A549 (cell line): ENCODE measurements at regions not wholly inside any gene's neighbourhood (a gene's known extent, or its start where the extent isn't known, plus 50 kb on each side); places are given as distances from the start of the nearest gene placed in this dataset.

ENCODE experiments used
- ATAC-seq, 2 experiments: fragments of 200-7000 bp in 1 of 2; fragments of >200 bp in 1 of 2; cut with Nextera tagmentation in 1 of 2; cut with Tn5 transposase in 1 of 2; 3 replicates each; pipeline versions ENCODE4 v1.8.0 to v1.9.1; 2018 to 2020; ENCODE audit warnings: mild to moderate bottlenecking in 1 of 2, moderate library complexity in 1 of 2
- CTCF ChIA-PET: fragments of 300-600 bp; sonication (Branson Sonifier 250); formaldehyde crosslinking; extraction: SDS; loops from one replicate; lab custom pipeline; 2021; ENCODE audit warnings: antibody characterized with exemption, inconsistent platforms; lab: Yijun Ruan, JAX
- POLR2A ChIA-PET: fragments of 350-600 bp; formaldehyde crosslinking; extraction: SDS; loops from one replicate; lab custom pipeline; 2021; ENCODE audit warnings: antibody characterized with exemption, inconsistent platforms; lab: Yijun Ruan, JAX
- DNase-seq, 2 experiments: peaks; one replicate each; pipeline versions ENCODE4 v3.0.0 to v3.0.0-alpha.2; 2011 to 2016; ENCODE audit warnings: low read depth in 1 of 2, low spot score in 1 of 2
- FAIRE-seq: peaks from 2 replicates; lab custom pipeline; 2011; peaks lifted over from hg19 to GRCh38; lab: Jason Lieb, UNC
- H3K27ac ChIP-seq, 2 experiments: fragments of >200 bp; sonication (Bioruptor Twin); formaldehyde crosslinking; 3 replicates each; pipeline ENCODE4 v1.5.1; 2016 to 2017
- H3K4me1 ChIP-seq: fragments of >200 bp; sonication (Bioruptor Twin); formaldehyde crosslinking; 3 replicates; pipeline ENCODE4 v1.6.1; 2016
- H3K4me2 ChIP-seq: fragments of >200 bp; sonication (Bioruptor Twin); formaldehyde crosslinking; 3 replicates; pipeline ENCODE4 v1.6.1; 2016
- H3K4me3 ChIP-seq: fragments of >200 bp; sonication (Bioruptor Twin); formaldehyde crosslinking; 3 replicates; pipeline ENCODE4 v1.5.1; 2016
- H3K9me3 ChIP-seq: fragments of >200 bp; sonication (Bioruptor Twin); formaldehyde crosslinking; 3 replicates; pipeline ENCODE4 v1.6.1; 2016
- BHLHE40 ChIP-seq: IDR thresholded peaks from 2 replicates; pipeline ENCODE4 v1.6.1; 2012; ENCODE audit warnings: low read depth, low read length, inconsistent platforms
- CBX2 ChIP-seq: fragments of 200-600 bp; sonication (generic); IDR thresholded peaks from 2 replicates; pipeline ENCODE4 v1.6.1; 2016; ENCODE audit warnings: low read depth, mild to moderate bottlenecking, borderline replicate concordance
- CBX8 ChIP-seq: fragments of 200-600 bp; sonication (generic); IDR thresholded peaks from 2 replicates; pipeline ENCODE4 v1.6.1; 2016
- CHD2 ChIP-seq: fragments of 150-350 bp; IDR thresholded peaks from 2 replicates; pipeline ENCODE4 v1.6.1; 2014; ENCODE audit warnings: low read length; ENCODE audit not compliant: partially characterized antibody
- CTCF ChIP-seq: fragments of >200 bp; sonication (Bioruptor Twin); formaldehyde crosslinking; IDR thresholded peaks from 3 replicates; pipeline ENCODE4 v1.5.1; 2016
- EHF ChIP-seq: fragments of 250-450 bp; sonication (Bioruptor Pico); IDR thresholded peaks from 2 replicates; pipeline ENCODE4 v1.5.0; 2020; ENCODE audit warnings: mild to moderate bottlenecking
- EP300 ChIP-seq, 2 experiments: fragments of >200 bp; sonication (Bioruptor Twin); formaldehyde crosslinking; IDR thresholded peaks; 2 replicates in 1 of 2; 3 replicates in 1 of 2; pipeline ENCODE4 v1.6.1; 2016 to 2017
- GATA3 ChIP-seq: IDR thresholded peaks from 2 replicates; pipeline ENCODE4 v1.6.1; 2012; ENCODE audit warnings: borderline replicate concordance
- HDAC2 ChIP-seq: fragments of 200-600 bp; sonication (generic); IDR thresholded peaks from 2 replicates; pipeline ENCODE4 v1.6.1; 2016
- HEYL ChIP-seq: fragments of 250-450 bp; sonication (Bioruptor Pico); IDR thresholded peaks from 2 replicates; pipeline ENCODE4 v1.8.0; 2021; ENCODE audit warnings: mild to moderate bottlenecking, moderate library complexity
- HOXB13 ChIP-seq: fragments of 250-450 bp; sonication (Bioruptor Pico); IDR thresholded peaks from 2 replicates; pipeline ENCODE4 v1.5.0; 2020; ENCODE audit warnings: low read depth, mild to moderate bottlenecking, moderate library complexity
- JUN ChIP-seq, 2 experiments: fragments of >200 bp; sonication (Bioruptor Twin); formaldehyde crosslinking; IDR thresholded peaks; 2 replicates in 1 of 2; 3 replicates in 1 of 2; pipeline ENCODE4 v1.6.1; 2016 to 2017
- KDM1A ChIP-seq: fragments of 200-600 bp; sonication (generic); IDR thresholded peaks from 2 replicates; pipeline ENCODE4 v1.6.1; 2016; ENCODE audit warnings: low read depth, mild to moderate bottlenecking
- MAFK ChIP-seq: fragments of 450-650 bp; IDR thresholded peaks from 2 replicates; pipeline ENCODE4 v1.6.1; 2014; ENCODE audit not compliant: partially characterized antibody
- MAX ChIP-seq: IDR thresholded peaks from 2 replicates; pipeline ENCODE4 v1.6.1; 2012
- MYC ChIP-seq: IDR thresholded peaks from 2 replicates; pipeline ENCODE4 v1.6.1; 2012; ENCODE audit warnings: mild to moderate bottlenecking, inconsistent platforms, low read length, improper control_type of control experiment, borderline replicate concordance
- POLR2AphosphoS2 ChIP-seq: conservative IDR thresholded peaks from 2 replicates; pipeline ENCODE4 v1.6.1; 2012; ENCODE audit warnings: low read length, improper control_type of control experiment, inconsistent platforms
- RARB ChIP-seq: fragments of 250-450 bp; sonication (Bioruptor Pico); IDR thresholded peaks from 2 replicates; pipeline ENCODE4 v1.8.0; 2021; ENCODE audit warnings: mild to moderate bottlenecking, moderate library complexity
- RFX5 ChIP-seq: fragments of 450-650 bp; IDR thresholded peaks from 2 replicates; pipeline ENCODE4 v1.7.1; 2014; ENCODE audit warnings: antibody characterized with exemption, mild to moderate bottlenecking, moderate library complexity
- SMC3 ChIP-seq: fragments of >200 bp; sonication (Bioruptor Twin); formaldehyde crosslinking; IDR thresholded peaks from 3 replicates; pipeline ENCODE4 v1.6.1; 2018; ENCODE audit warnings: inconsistent platforms
- SREBF2 ChIP-seq: fragments of 450-650 bp; IDR thresholded peaks from 2 replicates; pipeline ENCODE4 v1.6.1; 2014; ENCODE audit warnings: mild to moderate bottlenecking, moderate library complexity
- TP53 ChIP-seq: fragments of 250-450 bp; sonication (Bioruptor Pico); IDR thresholded peaks from 2 replicates; pipeline ENCODE4 v1.5.0; 2021; ENCODE audit warnings: mild to moderate bottlenecking, moderate library complexity
- ZSCAN20 ChIP-seq: fragments of 250-450 bp; sonication (Bioruptor Pico); IDR thresholded peaks from 2 replicates; pipeline ENCODE4 v1.8.0; 2022; ENCODE audit warnings: mild to moderate bottlenecking, moderate library complexity
- WGBS: methylation state at CpG from one replicate; pipeline ENCODE4 v1.1.6; 2017; ENCODE audit errors: missing lambda C conversion rate; 5-methylcytosine and 5-hydroxymethylcytosine counted together
- TF ChIP-seq, protein P1 (sequence below): fragments of >200 bp; sonication (Bioruptor Twin); formaldehyde crosslinking; IDR thresholded peaks from 3 replicates; pipeline ENCODE4 v1.6.1; 2016
- TF ChIP-seq, protein P2 (sequence below): fragments of 450-650 bp; IDR thresholded peaks from 2 replicates; pipeline ENCODE4 v1.6.1; 2014; ENCODE audit warnings: antibody characterized with exemption
- TF ChIP-seq, protein P3 (sequence below): fragments of 200-600 bp; sonication (generic); IDR thresholded peaks from 2 replicates; pipeline ENCODE4 v1.6.1; 2016; ENCODE audit warnings: antibody characterized with exemption, mild to moderate bottlenecking, moderate library complexity

DNA sequence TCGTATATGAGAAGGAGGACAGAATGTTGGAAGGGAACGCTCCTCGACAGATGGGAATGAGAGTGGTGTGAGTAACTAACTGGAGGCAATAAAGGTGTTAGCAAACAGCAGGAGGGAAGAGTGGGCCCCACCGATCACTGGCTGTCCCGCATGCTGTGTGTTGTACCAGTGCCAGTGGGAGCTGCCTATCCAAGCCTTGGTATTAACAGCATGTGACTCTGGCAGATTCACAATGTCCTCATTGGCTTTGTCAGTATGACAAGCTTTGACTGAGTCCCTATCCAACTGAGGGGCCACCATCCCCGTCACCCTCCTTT lies 188.3 kb downstream of the NRIP1 start:
- peak overlapping the region; percentile 63 for H3K4me2 ChIP-seq
- TF ChIP-seq BHLHE40 = no peak
- no peak for TF ChIP-seq HDAC2
- TF ChIP-seq POLR2AphosphoS2 = no peak
- no peak for TF ChIP-seq ZSCAN20
- no peak for TF ChIP-seq SREBF2
- TF ChIP-seq KDM1A = no peak
- no peak for TF ChIP-seq MYC
- TF ChIP-seq HOXB13 = no peak
- no peak for TF ChIP-seq SMC3
- TF ChIP-seq, protein P1, sequence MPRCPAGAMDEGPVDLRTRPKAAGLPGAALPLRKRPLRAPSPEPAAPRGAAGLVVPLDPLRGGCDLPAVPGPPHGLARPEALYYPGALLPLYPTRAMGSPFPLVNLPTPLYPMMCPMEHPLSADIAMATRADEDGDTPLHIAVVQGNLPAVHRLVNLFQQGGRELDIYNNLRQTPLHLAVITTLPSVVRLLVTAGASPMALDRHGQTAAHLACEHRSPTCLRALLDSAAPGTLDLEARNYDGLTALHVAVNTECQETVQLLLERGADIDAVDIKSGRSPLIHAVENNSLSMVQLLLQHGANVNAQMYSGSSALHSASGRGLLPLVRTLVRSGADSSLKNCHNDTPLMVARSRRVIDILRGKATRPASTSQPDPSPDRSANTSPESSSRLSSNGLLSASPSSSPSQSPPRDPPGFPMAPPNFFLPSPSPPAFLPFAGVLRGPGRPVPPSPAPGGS = no peak
- TF ChIP-seq RARB (CRISPR knock-in tag) = no peak
- H3K4me3 ChIP-seq = no peak overlapping the region
- CTCF ChIA-PET = interaction anchor here (1.3 kb wide), 1 partner anchor 12 kb away, joined by 4 read pairs; no protein-coding TSS in a partner anchor
- FAIRE-seq (no peak), ATAC-seq (no peak), DNase-seq (no peak)
- no peaks in the 10 kb centered on the region for H3K9me3 ChIP-seq
- peak overlapping the region; percentile 86 to 91 for H3K27ac ChIP-seq
- peaks cover 67% of the 10 kb centered on the region for H3K4me1 ChIP-seq
- WGBS = 87% methylated on average over 6 of the region's 6 CpGs
- POLR2A ChIA-PET = no interaction called here

DNA sequence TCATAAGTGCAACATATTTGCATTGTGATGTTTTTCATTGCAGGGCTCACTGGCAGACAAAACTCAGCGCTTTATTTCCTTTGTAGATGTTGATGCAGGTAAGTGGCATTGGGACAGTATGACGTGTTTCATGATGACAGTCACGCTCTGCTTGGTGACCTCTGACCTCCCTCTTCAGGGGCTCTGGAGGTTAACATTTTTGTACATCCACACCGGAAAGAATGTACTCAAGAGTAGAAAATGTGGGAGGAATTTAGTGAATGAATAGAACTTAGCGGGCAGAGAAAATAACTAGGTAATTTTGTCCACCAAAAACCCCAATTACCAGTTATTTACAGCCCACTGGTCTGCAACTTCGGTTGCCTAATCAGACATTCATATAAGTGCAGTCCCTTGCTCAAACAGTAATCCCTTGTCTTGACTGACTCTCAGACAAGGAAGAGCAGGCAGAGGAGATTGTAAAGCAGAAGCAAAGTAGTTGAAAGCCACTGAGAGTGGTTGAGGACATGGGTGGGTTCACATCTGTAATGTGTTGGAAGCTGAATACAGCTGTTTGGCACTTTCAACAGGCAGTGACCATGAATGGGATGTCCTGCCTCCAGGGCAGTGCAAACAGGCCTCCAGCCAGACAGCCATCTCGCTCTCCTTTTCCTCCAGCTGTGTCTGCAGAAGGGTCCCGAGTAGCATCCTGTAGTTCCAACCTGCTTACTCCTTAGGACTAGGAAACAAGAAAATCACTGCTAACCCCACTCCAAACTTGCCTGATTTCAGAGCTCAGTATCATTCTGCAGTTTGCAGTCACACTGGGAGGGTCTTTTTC lies 188.9 kb downstream of the NRIP1 start:
- peak overlapping the region; percentile 86 to 91 for H3K27ac ChIP-seq
- 78% methylated on average over 8 of the region's 8 CpGs for WGBS
- peak overlapping the region; percentile 63 for H3K4me2 ChIP-seq
- DNase-seq = no peak
- POLR2A ChIA-PET = no interaction called here
- peaks cover 62% of the 10 kb centered on the region for H3K4me1 ChIP-seq
- no peak for TF ChIP-seq EHF (CRISPR knock-in tag)
- no peak for TF ChIP-seq MAX
- TF ChIP-seq, protein P2, sequence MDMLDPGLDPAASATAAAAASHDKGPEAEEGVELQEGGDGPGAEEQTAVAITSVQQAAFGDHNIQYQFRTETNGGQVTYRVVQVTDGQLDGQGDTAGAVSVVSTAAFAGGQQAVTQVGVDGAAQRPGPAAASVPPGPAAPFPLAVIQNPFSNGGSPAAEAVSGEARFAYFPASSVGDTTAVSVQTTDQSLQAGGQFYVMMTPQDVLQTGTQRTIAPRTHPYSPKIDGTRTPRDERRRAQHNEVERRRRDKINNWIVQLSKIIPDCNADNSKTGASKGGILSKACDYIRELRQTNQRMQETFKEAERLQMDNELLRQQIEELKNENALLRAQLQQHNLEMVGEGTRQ = no peak
- no peak for TF ChIP-seq MAFK
- TF ChIP-seq, all 56 proteins: peak for 0
- no peak overlapping the region for H3K4me3 ChIP-seq
- ATAC-seq (no peak), FAIRE-seq (no peak)
- H3K9me3 ChIP-seq = no peaks in the 10 kb centered on the region
- CTCF ChIA-PET = interaction anchor here (1.3 kb wide), 1 partner anchor 12 kb away, joined by 4 read pairs; no protein-coding TSS in a partner anchor

- FAIRE-seq = no peak
- H3K4me1 ChIP-seq = peaks cover 55% of the 10 kb centered on the region
- WGBS = 86% methylated on average over 1 of the region's 1 CpG
- ChIA-PET CTCF (interaction anchor here (1.2 kb wide), 1 partner anchor 8 kb away, joined by 3 read pairs; no protein-coding TSS in a partner anchor), POLR2A (no interaction called here)
- H3K9me3 ChIP-seq = no peaks in the 10 kb centered on the region
- no peak for ATAC-seq
- no peak overlapping the region for H3K4me2 ChIP-seq
- DNase-seq = no peak
- no peak overlapping the region for H3K4me3 ChIP-seq
- peak overlapping the region; percentile 47 to 91; a peak in 4 of 6 replicates for H3K27ac ChIP-seq
- TF ChIP-seq SMC3 = no peak
- no peak for TF ChIP-seq CBX8
- no peak for TF ChIP-seq GATA3
- no peak for TF ChIP-seq TP53 (CRISPR knock-in tag)
- no peak for TF ChIP-seq HDAC2
- TF ChIP-seq, protein P3, sequence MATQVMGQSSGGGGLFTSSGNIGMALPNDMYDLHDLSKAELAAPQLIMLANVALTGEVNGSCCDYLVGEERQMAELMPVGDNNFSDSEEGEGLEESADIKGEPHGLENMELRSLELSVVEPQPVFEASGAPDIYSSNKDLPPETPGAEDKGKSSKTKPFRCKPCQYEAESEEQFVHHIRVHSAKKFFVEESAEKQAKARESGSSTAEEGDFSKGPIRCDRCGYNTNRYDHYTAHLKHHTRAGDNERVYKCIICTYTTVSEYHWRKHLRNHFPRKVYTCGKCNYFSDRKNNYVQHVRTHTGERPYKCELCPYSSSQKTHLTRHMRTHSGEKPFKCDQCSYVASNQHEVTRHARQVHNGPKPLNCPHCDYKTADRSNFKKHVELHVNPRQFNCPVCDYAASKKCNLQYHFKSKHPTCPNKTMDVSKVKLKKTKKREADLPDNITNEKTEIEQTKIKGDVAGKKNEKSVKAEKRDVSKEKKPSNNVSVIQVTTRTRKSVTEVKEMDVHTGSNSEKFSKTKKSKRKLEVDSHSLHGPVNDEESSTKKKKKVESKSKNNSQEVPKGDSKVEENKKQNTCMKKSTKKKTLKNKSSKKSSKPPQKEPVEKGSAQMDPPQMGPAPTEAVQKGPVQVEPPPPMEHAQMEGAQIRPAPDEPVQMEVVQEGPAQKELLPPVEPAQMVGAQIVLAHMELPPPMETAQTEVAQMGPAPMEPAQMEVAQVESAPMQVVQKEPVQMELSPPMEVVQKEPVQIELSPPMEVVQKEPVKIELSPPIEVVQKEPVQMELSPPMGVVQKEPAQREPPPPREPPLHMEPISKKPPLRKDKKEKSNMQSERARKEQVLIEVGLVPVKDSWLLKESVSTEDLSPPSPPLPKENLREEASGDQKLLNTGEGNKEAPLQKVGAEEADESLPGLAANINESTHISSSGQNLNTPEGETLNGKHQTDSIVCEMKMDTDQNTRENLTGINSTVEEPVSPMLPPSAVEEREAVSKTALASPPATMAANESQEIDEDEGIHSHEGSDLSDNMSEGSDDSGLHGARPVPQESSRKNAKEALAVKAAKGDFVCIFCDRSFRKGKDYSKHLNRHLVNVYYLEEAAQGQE = no peak
- no peak for TF ChIP-seq CBX2
- TF ChIP-seq CHD2 = no peak
- no peak for TF ChIP-seq HEYL (CRISPR knock-in tag)
- TF ChIP-seq CTCF = no peak
- TF ChIP-seq MAFK = no peak
- TF ChIP-seq POLR2AphosphoS2 = no peak
- TF ChIP-seq RFX5 = no peak
- TF ChIP-seq JUN (IDR thresholded peaks at IDR 0.05) = no peak
- TF ChIP-seq MAX = no peak
- no peak for TF ChIP-seq EP300 (IDR thresholded peaks at IDR 0.05)
These were observed 189.6 kb downstream of the NRIP1 start for GRCh38 chr21:14875186-14875585.
